PC-3 (cell line): ENCODE measurements at regions not wholly inside any gene's neighbourhood (a gene's known extent, or its start where the extent isn't known, plus 50 kb on each side); places are given as distances from the start of the nearest gene placed in this dataset.

Source experiments
- ATAC-seq: fragments of 200-7000 bp; cut with Tn5 transposase; 2 replicates; pipeline ENCODE4 v1.9.1; 2020; ENCODE audit warnings: mild to moderate bottlenecking, moderate library complexity
- BruUV-seq: library from RNA; stranded (reverse); fragments of 400-500 nt; replicated peaks from 2 replicates; lab custom pipeline; 2021; lab: Mats Ljungman, UMichigan
- CTCF ChIA-PET: fragments of 300-600 bp; sonication (Branson Sonifier 250); formaldehyde crosslinking; loops from one replicate; lab custom pipeline; 2022; ENCODE audit warnings: antibody characterized with exemption; lab: Charles Lee
- POLR2A ChIA-PET: fragments of 300-600 bp; sonication (Branson Sonifier 250); formaldehyde crosslinking; loops from one replicate; lab custom pipeline; 2022; ENCODE audit warnings: antibody characterized with exemption; ENCODE audit not compliant: unreplicated experiment; lab: Charles Lee
- DNase-seq: peaks from one replicate; pipeline ENCODE4 v3.0.0-alpha.2; 2015
- H2AFZ ChIP-seq: fragments of 300-600 bp; sonication (generic); 2 replicates; pipeline ENCODE4 v1.6.0; 2016; ENCODE audit warnings: antibody characterized with exemption, low read length
- H3F3A ChIP-seq: fragments of 300-600 bp; sonication (generic); one replicate; pipeline ENCODE4 v1.6.0; 2017; ENCODE audit warnings: antibody characterized with exemption, low read length, control low read depth, mild to moderate bottlenecking; ENCODE audit not compliant: unreplicated experiment
- H3K27ac ChIP-seq: fragments of 300-600 bp; sonication (generic); 2 replicates; pipeline ENCODE4 v1.5.1; 2016; ENCODE audit warnings: mild to moderate bottlenecking, low read length
- H3K27me3 ChIP-seq: fragments of 300-600 bp; sonication (generic); 2 replicates; pipeline ENCODE4 v1.6.1; 2016; ENCODE audit warnings: low read length, mixed read lengths
- H3K36me3 ChIP-seq: fragments of 300-600 bp; sonication (generic); 2 replicates; pipeline ENCODE4 v1.6.1; 2016; ENCODE audit warnings: low read depth, mixed run types, low read length, mixed read lengths
- H3K4me1 ChIP-seq: fragments of 300-600 bp; sonication (generic); 2 replicates; pipeline ENCODE4 v1.5.1; 2016; ENCODE audit warnings: low read length; ENCODE audit not compliant: insufficient read depth
- H3K4me2 ChIP-seq: fragments of 300-600 bp; sonication (generic); 2 replicates; pipeline ENCODE4 v1.6.0; 2016; ENCODE audit warnings: low read length
- H3K4me3 ChIP-seq: fragments of 300-600 bp; sonication (generic); 2 replicates; pipeline ENCODE4 v1.5.1; 2016; ENCODE audit warnings: mild to moderate bottlenecking, low read length, mixed read lengths
- H3K79me2 ChIP-seq: fragments of 300-600 bp; sonication (generic); 2 replicates; pipeline ENCODE4 v1.6.1; 2017; ENCODE audit warnings: low read length, mixed read lengths
- H3K9ac ChIP-seq: fragments of 300-600 bp; sonication (generic); 2 replicates; pipeline ENCODE4 v1.6.0; 2016; ENCODE audit warnings: mild to moderate bottlenecking, low read length
- H3K9me2 ChIP-seq: fragments of 300-600 bp; sonication (generic); replicated peaks from 2 replicates; pipeline ENCODE4 v1.6.1; 2016; ENCODE audit warnings: mixed run types, low read length, mixed read lengths
- H3K9me3 ChIP-seq: fragments of 300-600 bp; sonication (generic); 2 replicates; pipeline ENCODE4 v1.6.1; 2016; ENCODE audit warnings: low read length, mixed read lengths
- H4K20me1 ChIP-seq: fragments of 300-600 bp; sonication (generic); 2 replicates; pipeline ENCODE4 v1.6.1; 2016; ENCODE audit warnings: low read length, mixed read lengths
- CTCF ChIP-seq: fragments of 300-600 bp; sonication (generic); conservative IDR thresholded peaks from 2 replicates; pipeline ENCODE4 v1.5.1; 2017; ENCODE audit warnings: antibody characterized with exemption, low read depth, mild to moderate bottlenecking, low read length
- EZH2 ChIP-seq: fragments of 300-600 bp; sonication (generic); IDR thresholded peaks from one replicate; pipeline ENCODE4 v1.6.1; 2017; ENCODE audit warnings: antibody characterized with exemption, mild to moderate bottlenecking, low read length; ENCODE audit not compliant: unreplicated experiment
- EZH2phosphoT487 ChIP-seq: fragments of 300-600 bp; sonication (generic); IDR thresholded peaks from 2 replicates; pipeline ENCODE4 v1.6.1; 2018; ENCODE audit warnings: mild to moderate bottlenecking, antibody characterized with exemption, low read length, borderline replicate concordance
- intact Hi-C: fragments of 100-400 bp; cut with micrococcal nuclease; formaldehyde crosslinking; loops from 2 replicates; pipeline ENCODE4 v1.9.0; 2023

- Histone ChIP-seq H3K9ac (no peak overlapping the region), H3K9me3 (no peaks in the 10 kb centered on the region), H2AFZ (no peak overlapping the region), H3F3A (no peaks in the 10 kb centered on the region), H3K4me1 (no peaks in the 10 kb centered on the region), H3K36me3 (no peaks in the 10 kb centered on the region), H4K20me1 (no peaks in the 10 kb centered on the region), H3K4me3 (no peak overlapping the region), H3K9me2 (no peaks in the 10 kb centered on the region), H3K79me2 (no peaks in the 10 kb centered on the region), H3K27ac (no peak overlapping the region), H3K27me3 (no peaks in the 10 kb centered on the region), H3K4me2 (no peak overlapping the region)
- DNase-seq: no peak
- CTCF ChIA-PET: no interaction called here
- BruUV-seq: no TSS peak
- TF ChIP-seq EZH2 (no peak), EZH2phosphoT487 (no peak)
- ATAC-seq: no peak
- POLR2A ChIA-PET: no interaction called here
- intact Hi-C loops: no loop called here
These were observed 687.3 kb downstream of the TLE4 start for GRCh38 chr9:80259079-80259478.

GRCh38 chr9:80251778-80252177 is 680.0 kb downstream of the TLE4 start:
- no peak overlapping the region for H3K4me2 ChIP-seq
- ChIA-PET CTCF (no interaction called here), POLR2A (no interaction called here)
- no peaks in the 10 kb centered on the region for H3K36me3 ChIP-seq
- intact Hi-C loops: no loop called here
- H3K27me3 ChIP-seq: no peaks in the 10 kb centered on the region
- no TSS peak for BruUV-seq
- H4K20me1 ChIP-seq: no peaks in the 10 kb centered on the region
- H3K27ac ChIP-seq: no peak overlapping the region
- H3F3A ChIP-seq: no peaks in the 10 kb centered on the region
- no peak overlapping the region for H2AFZ ChIP-seq
- no peak overlapping the region for H3K4me3 ChIP-seq
- no peak overlapping the region for H3K9ac ChIP-seq
- H3K79me2 ChIP-seq: no peaks in the 10 kb centered on the region
- DNase-seq (no peak), ATAC-seq (no peak)
- H3K9me2 ChIP-seq: no peaks in the 10 kb centered on the region
- no peaks in the 10 kb centered on the region for H3K4me1 ChIP-seq
- TF ChIP-seq EZH2phosphoT487 (no peak), EZH2 (no peak)
- no peaks in the 10 kb centered on the region for H3K9me3 ChIP-seq

GRCh38 chr9:80242022-80242421 is 670.3 kb downstream of the TLE4 start:
- ATAC-seq (no peak), DNase-seq (no peak)
- Histone ChIP-seq H3K9me2 (no peaks in the 10 kb centered on the region), H3K79me2 (no peaks in the 10 kb centered on the region), H3K4me1 (no peaks in the 10 kb centered on the region), H3K36me3 (no peaks in the 10 kb centered on the region), H4K20me1 (no peaks in the 10 kb centered on the region), H3F3A (no peaks in the 10 kb centered on the region), H3K4me3 (no peak overlapping the region), H3K9me3 (no peaks in the 10 kb centered on the region), H3K9ac (no peak overlapping the region), H3K4me2 (no peak overlapping the region), H3K27ac (no peak overlapping the region), H2AFZ (no peak overlapping the region), H3K27me3 (no peaks in the 10 kb centered on the region)
- POLR2A ChIA-PET: no interaction called here
- TF ChIP-seq EZH2: no peak
- no peak for TF ChIP-seq CTCF
- TF ChIP-seq EZH2phosphoT487: no peak
- CTCF ChIA-PET: no interaction called here
- intact Hi-C loops: no loop called here
- no TSS peak for BruUV-seq

GRCh38 chr9:80235752-80236151 is 664.0 kb downstream of the TLE4 start:
- no TSS peak for BruUV-seq
- Histone ChIP-seq H3F3A (no peaks in the 10 kb centered on the region), H3K9me2 (no peaks in the 10 kb centered on the region), H2AFZ (no peak overlapping the region), H3K27me3 (no peaks in the 10 kb centered on the region), H3K27ac (no peak overlapping the region), H3K9me3 (no peaks in the 10 kb centered on the region), H4K20me1 (no peaks in the 10 kb centered on the region), H3K4me1 (no peaks in the 10 kb centered on the region), H3K9ac (no peak overlapping the region), H3K36me3 (no peaks in the 10 kb centered on the region), H3K4me3 (no peak overlapping the region), H3K79me2 (no peaks in the 10 kb centered on the region), H3K4me2 (no peak overlapping the region)
- DNase-seq (no peak), ATAC-seq (no peak)
- ChIA-PET CTCF (no interaction called here), POLR2A (no interaction called here)
- intact Hi-C loops: no loop called here
- TF ChIP-seq EZH2phosphoT487: no peak
- TF ChIP-seq CTCF: no peak
- no peak for TF ChIP-seq EZH2
